Mesendoderm (in vitro differentiated cells): ENCODE measurements at regions not wholly inside any gene's neighbourhood (a gene's known extent, or its start where the extent isn't known, plus 50 kb on each side); places are given as distances from the start of the nearest gene placed in this dataset.

Experiments used
- DNase-seq: peaks from one replicate; pipeline ENCODE4 v3.0.0; 2013
- H2AK5ac ChIP-seq: 2 replicates; pipeline ENCODE4 v1.6.1; 2013; ENCODE audit warnings: low read length, inconsistent platforms
- H2BK120ac ChIP-seq: 2 replicates; pipeline ENCODE4 v1.6.1; 2013; ENCODE audit warnings: low read depth, mild to moderate bottlenecking, low read length, moderate library complexity, mixed read lengths
- H2BK15ac ChIP-seq: replicated peaks from 2 replicates; pipeline ENCODE4 v1.6.1; 2013; ENCODE audit warnings: low read depth, mild to moderate bottlenecking, moderate library complexity
- H2BK5ac ChIP-seq: 2 replicates; pipeline ENCODE4 v1.6.1; 2013; ENCODE audit warnings: low read length, inconsistent platforms
- H3K18ac ChIP-seq: 2 replicates; pipeline ENCODE4 v1.6.1; 2013; ENCODE audit warnings: mild to moderate bottlenecking, low read length, mixed read lengths
- H3K23ac ChIP-seq: one replicate; pipeline ENCODE4 v1.6.1; 2013; ENCODE audit warnings: low read length
- H3K27ac ChIP-seq: 2 replicates; pipeline ENCODE4 v1.5.1; 2013; ENCODE audit warnings: low read depth, mild to moderate bottlenecking, inconsistent platforms, low read length, moderate library complexity
- H3K27me3 ChIP-seq: 2 replicates; pipeline ENCODE4 v1.6.1; 2013; ENCODE audit warnings: low read length, control low read depth, mild to moderate bottlenecking, inconsistent platforms; ENCODE audit not compliant: insufficient read depth, poor library complexity
- H3K36me3 ChIP-seq: 2 replicates; pipeline ENCODE4 v1.6.1; 2013; ENCODE audit warnings: low read length, inconsistent platforms; ENCODE audit not compliant: control insufficient read depth, insufficient read depth
- H3K4ac ChIP-seq: one replicate; pipeline ENCODE4 v1.6.1; 2013; ENCODE audit warnings: low read depth, mild to moderate bottlenecking, low read length, moderate library complexity
- H3K4me1 ChIP-seq: 2 replicates; pipeline ENCODE4 v1.6.1; 2013; ENCODE audit warnings: low read depth, low read length, inconsistent platforms; ENCODE audit not compliant: control insufficient read depth
- H3K4me2 ChIP-seq: 2 replicates; pipeline ENCODE4 v1.6.1; 2013; ENCODE audit warnings: low read length
- H3K4me3 ChIP-seq: 2 replicates; pipeline ENCODE4 v1.5.1; 2013; ENCODE audit warnings: mild to moderate bottlenecking, low read length
- H3K56ac ChIP-seq: one replicate; pipeline ENCODE4 v1.6.1; 2013; ENCODE audit warnings: low read length
- H3K79me1 ChIP-seq: 2 replicates; pipeline ENCODE4 v1.6.1; 2013; ENCODE audit warnings: low read length, inconsistent platforms
- H3K79me2 ChIP-seq: 2 replicates; pipeline ENCODE4 v1.6.1; 2013; ENCODE audit warnings: mild to moderate bottlenecking, low read length; ENCODE audit not compliant: control insufficient read depth, insufficient read depth
- H3K9ac ChIP-seq: 2 replicates; pipeline ENCODE4 v1.6.1; 2013; ENCODE audit warnings: low read length, inconsistent platforms
- H4K5ac ChIP-seq: one replicate; pipeline ENCODE4 v1.6.1; 2013; ENCODE audit warnings: low read length
- H4K8ac ChIP-seq: one replicate; pipeline ENCODE4 v1.6.1; 2013; ENCODE audit warnings: low read depth, mild to moderate bottlenecking, control low read depth, low read length, moderate library complexity
- WGBS: extraction: QIAGEN DNeasy Blood & Tissue Kit; methylation state at CpG from one replicate; pipeline ENCODE4 v1.1.7; 2013; ENCODE audit warnings: low lambda C conversion rate, missing lambda C conversion rate; ENCODE audit not compliant: insufficient coverage; ENCODE audit errors: extremely low coverage; 5-methylcytosine and 5-hydroxymethylcytosine counted together

DNA sequence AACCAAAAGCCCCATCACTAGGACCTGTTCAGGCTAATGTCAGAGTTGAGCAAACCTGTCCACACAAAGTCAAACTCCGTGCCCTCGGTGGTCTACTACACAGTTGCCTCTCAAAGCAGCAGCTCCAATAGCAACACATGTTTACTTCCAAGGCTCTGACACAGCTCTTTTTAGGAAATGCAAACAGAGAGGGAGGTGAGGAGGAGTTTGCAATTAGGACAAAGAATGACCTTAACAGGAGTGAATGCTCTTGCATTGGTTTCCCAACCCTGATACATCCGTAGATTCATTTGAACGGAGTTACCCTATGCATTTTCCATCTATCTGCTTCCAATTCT lies 64.8 kb upstream of the GOLGA8B start:
- no peak for DNase-seq
- Histone ChIP-seq H3K79me2 (no peaks in the 10 kb centered on the region), H4K5ac (no peak overlapping the region), H3K4me3 (no peak overlapping the region), H3K4me1 (no peaks in the 10 kb centered on the region), H3K23ac (no peak overlapping the region), H4K8ac (no peak overlapping the region), H2BK120ac (no peak overlapping the region), H3K56ac (no peak overlapping the region), H2BK5ac (no peak overlapping the region), H3K27me3 (no peaks in the 10 kb centered on the region), H3K36me3 (no peaks in the 10 kb centered on the region), H3K9ac (no peak overlapping the region), H3K4ac (no peak overlapping the region), H3K79me1 (no peaks in the 10 kb centered on the region), H2BK15ac (no peak overlapping the region), H2AK5ac (no peak overlapping the region), H3K18ac (no peak overlapping the region), H3K4me2 (no peak overlapping the region), H3K27ac (no peak overlapping the region)
- WGBS: no CpG with 5 or more reads among the region's 4 CpGs

DNA sequence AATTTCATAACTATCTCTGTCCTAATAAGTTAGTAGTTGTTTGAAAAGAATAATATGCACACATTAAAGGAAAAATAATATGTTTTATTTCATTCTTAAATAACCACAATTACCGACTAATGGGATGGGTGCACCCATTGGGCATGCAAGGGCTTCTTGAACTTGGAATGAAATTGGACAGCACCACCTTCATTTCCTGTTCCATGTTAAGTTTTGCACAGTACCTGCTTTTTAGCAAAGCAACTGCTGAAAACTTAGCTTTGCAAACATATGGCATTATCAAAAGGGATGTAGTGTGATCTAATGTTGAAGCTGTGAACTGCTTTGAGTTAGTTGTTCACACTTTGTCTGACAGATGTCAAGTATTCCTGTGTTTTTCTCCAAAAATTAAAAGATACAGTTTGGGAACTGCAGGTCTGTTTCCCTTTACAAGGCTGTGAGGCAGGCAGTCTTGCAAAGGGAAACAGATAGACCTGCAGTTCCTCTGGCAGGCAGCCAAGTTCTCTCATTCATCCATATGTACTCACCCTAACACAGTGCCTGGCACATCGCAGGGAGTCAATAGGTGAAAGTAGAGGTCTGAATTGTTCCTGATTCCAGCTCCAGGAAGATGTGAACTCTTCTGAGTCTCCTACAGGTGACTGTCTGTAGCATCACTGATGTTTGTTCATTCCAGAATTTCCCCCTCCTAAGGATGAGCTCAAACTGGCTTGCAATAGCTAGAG lies 64.3 kb upstream of the GOLGA8B start:
- no peaks in the 10 kb centered on the region for H3K4me1 ChIP-seq
- no peaks in the 10 kb centered on the region for H3K36me3 ChIP-seq
- H3K79me1 ChIP-seq: no peaks in the 10 kb centered on the region
- no peak overlapping the region for H3K4me3 ChIP-seq
- no peak overlapping the region for H3K56ac ChIP-seq
- no peaks in the 10 kb centered on the region for H3K79me2 ChIP-seq
- no CpG with 5 or more reads among the region's 2 CpGs for WGBS
- H3K4me2 ChIP-seq: no peak overlapping the region
- H2BK120ac ChIP-seq: no peak overlapping the region
- no peak overlapping the region for H4K5ac ChIP-seq
- H3K4ac ChIP-seq: no peak overlapping the region
- no peaks in the 10 kb centered on the region for H3K27me3 ChIP-seq
- H4K8ac ChIP-seq: no peak overlapping the region
- H3K23ac ChIP-seq: no peak overlapping the region
- no peak overlapping the region for H2BK5ac ChIP-seq
- H2AK5ac ChIP-seq: no peak overlapping the region
- H3K18ac ChIP-seq: no peak overlapping the region
- no peak overlapping the region for H2BK15ac ChIP-seq
- H3K27ac ChIP-seq: no peak overlapping the region
- DNase-seq: no peak
- H3K9ac ChIP-seq: no peak overlapping the region

- Histone ChIP-seq H4K5ac (no peak overlapping the region), H3K56ac (no peak overlapping the region), H2AK5ac (no peak overlapping the region), H3K9ac (no peak overlapping the region), H3K4me1 (no peaks in the 10 kb centered on the region), H3K27ac (no peak overlapping the region), H3K79me1 (no peaks in the 10 kb centered on the region), H3K4ac (no peak overlapping the region), H3K79me2 (no peaks in the 10 kb centered on the region), H2BK5ac (no peak overlapping the region), H3K27me3 (no peaks in the 10 kb centered on the region), H3K4me3 (no peak overlapping the region), H2BK15ac (no peak overlapping the region), H3K4me2 (no peak overlapping the region), H4K8ac (no peak overlapping the region), H3K23ac (no peak overlapping the region), H3K18ac (no peak overlapping the region), H2BK120ac (no peak overlapping the region), H3K36me3 (no peaks in the 10 kb centered on the region)
- no peak for DNase-seq
- WGBS: no CpG with 5 or more reads among the region's 2 CpGs
Measured at GRCh38 chr15:34646918-34647317, 63.5 kb upstream of the GOLGA8B start.

DNA sequence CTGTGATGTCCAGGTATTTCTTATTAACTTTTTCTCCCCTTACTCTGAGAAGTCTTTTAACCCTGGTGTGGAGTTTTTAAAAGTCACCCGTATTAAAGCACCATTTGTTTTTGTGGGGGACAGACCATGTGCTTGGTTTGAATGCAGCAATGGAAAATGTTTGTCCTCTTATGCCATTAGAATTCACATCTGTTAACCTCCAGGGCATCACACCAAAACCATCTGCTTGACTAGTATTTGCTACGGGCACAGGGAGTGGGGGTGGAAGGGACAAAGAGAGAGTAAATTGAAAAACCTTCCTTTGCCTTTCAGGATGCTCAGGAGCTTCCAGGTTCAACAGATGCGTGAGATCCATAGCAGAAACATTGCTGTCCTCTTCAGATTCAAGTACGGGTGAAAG lies 61.4 kb upstream of the GOLGA8B start:
- no CpG with 5 or more reads among the region's 4 CpGs for WGBS
- H3K4me1 ChIP-seq: no peaks in the 10 kb centered on the region
- no peak for DNase-seq
- no peak overlapping the region for H3K4me3 ChIP-seq
- H3K4me2 ChIP-seq: no peak overlapping the region
- no peak overlapping the region for H2AK5ac ChIP-seq
- H3K9ac ChIP-seq: no peak overlapping the region
- H4K8ac ChIP-seq: no peak overlapping the region
- no peaks in the 10 kb centered on the region for H3K36me3 ChIP-seq
- H3K23ac ChIP-seq: no peak overlapping the region
- no peak overlapping the region for H3K27ac ChIP-seq
- H2BK5ac ChIP-seq: no peak overlapping the region
- H2BK120ac ChIP-seq: no peak overlapping the region
- H3K27me3 ChIP-seq: no peaks in the 10 kb centered on the region
- H4K5ac ChIP-seq: no peak overlapping the region
- H3K4ac ChIP-seq: no peak overlapping the region
- no peaks in the 10 kb centered on the region for H3K79me1 ChIP-seq
- no peak overlapping the region for H2BK15ac ChIP-seq
- H3K56ac ChIP-seq: no peak overlapping the region
- H3K79me2 ChIP-seq: no peaks in the 10 kb centered on the region
- no peak overlapping the region for H3K18ac ChIP-seq

DNA sequence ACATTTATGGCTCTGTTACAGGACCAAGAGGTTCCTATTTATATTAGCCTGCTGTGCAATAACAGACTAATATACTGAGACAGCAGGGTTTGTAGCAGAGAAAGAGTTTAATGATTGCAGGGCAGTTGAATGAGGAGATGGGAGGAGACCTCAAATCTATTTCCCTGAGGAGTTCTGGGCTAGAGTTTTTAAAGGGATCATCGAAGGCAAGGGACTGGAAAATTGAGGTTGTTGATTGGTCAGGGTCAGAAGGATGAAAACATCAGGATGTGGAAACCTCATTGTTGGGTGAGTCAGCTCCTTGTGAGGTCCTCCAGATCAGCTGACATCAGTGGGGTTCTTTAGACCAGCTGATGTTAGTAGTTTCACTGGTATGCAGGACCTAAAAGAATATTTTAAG lies 60.6 kb upstream of the GOLGA8B start:
- no peak overlapping the region for H2AK5ac ChIP-seq
- H3K27ac ChIP-seq: no peak overlapping the region
- H3K18ac ChIP-seq: no peak overlapping the region
- no peak overlapping the region for H3K4ac ChIP-seq
- no peaks in the 10 kb centered on the region for H3K27me3 ChIP-seq
- H3K23ac ChIP-seq: no peak overlapping the region
- no peaks in the 10 kb centered on the region for H3K79me1 ChIP-seq
- no peak overlapping the region for H2BK120ac ChIP-seq
- H3K56ac ChIP-seq: no peak overlapping the region
- H4K8ac ChIP-seq: no peak overlapping the region
- DNase-seq: peak; percentile 12
- no peaks in the 10 kb centered on the region for H3K79me2 ChIP-seq
- H3K4me1 ChIP-seq: no peaks in the 10 kb centered on the region
- H3K36me3 ChIP-seq: no peaks in the 10 kb centered on the region
- no peak overlapping the region for H4K5ac ChIP-seq
- WGBS: no CpG with 5 or more reads among the region's 1 CpG
- no peak overlapping the region for H3K4me3 ChIP-seq
- H3K4me2 ChIP-seq: no peak overlapping the region
- no peak overlapping the region for H2BK5ac ChIP-seq
- no peak overlapping the region for H3K9ac ChIP-seq
- no peak overlapping the region for H2BK15ac ChIP-seq

GRCh38 chr15:34642247-34642646 lies 58.8 kb upstream of the GOLGA8B start:
- H3K4ac ChIP-seq: no peak overlapping the region
- no peak overlapping the region for H2BK120ac ChIP-seq
- no peaks in the 10 kb centered on the region for H3K36me3 ChIP-seq
- H2AK5ac ChIP-seq: no peak overlapping the region
- no CpG with 5 or more reads among the region's 4 CpGs for WGBS
- no peak overlapping the region for H3K9ac ChIP-seq
- H3K4me3 ChIP-seq: no peak overlapping the region
- H4K5ac ChIP-seq: no peak overlapping the region
- no peak overlapping the region for H3K4me2 ChIP-seq
- no peak overlapping the region for H3K27ac ChIP-seq
- no peak overlapping the region for H3K18ac ChIP-seq
- H3K79me1 ChIP-seq: no peaks in the 10 kb centered on the region
- H3K23ac ChIP-seq: no peak overlapping the region
- no peak overlapping the region for H2BK15ac ChIP-seq
- H2BK5ac ChIP-seq: no peak overlapping the region
- H3K27me3 ChIP-seq: no peaks in the 10 kb centered on the region
- no peak overlapping the region for H4K8ac ChIP-seq
- H3K56ac ChIP-seq: no peak overlapping the region
- no peaks in the 10 kb centered on the region for H3K4me1 ChIP-seq
- DNase-seq: peak; percentile 10
- H3K79me2 ChIP-seq: no peaks in the 10 kb centered on the region
